Epithelial cell of esophagus (primary cell): ENCODE measurements at regions not wholly inside any gene's neighbourhood (a gene's known extent, or its start where the extent isn't known, plus 50 kb on each side); places are given as distances from the start of the nearest gene placed in this dataset.
A peak's percentile ranks its signal among the peaks of the same experiment; 100 is the strongest.

Source experiments
- DNase-seq: peaks from one replicate; pipeline ENCODE4 v3.0.0; 2010; ENCODE audit warnings: low read depth
- H3K4me3 ChIP-seq: 2 replicates; pipeline ENCODE4 v1.5.1; 2011; ENCODE audit warnings: mild to moderate bottlenecking, low read length, control low read depth
- TF ChIP-seq, protein P1 (sequence below): IDR thresholded peaks from 2 replicates; pipeline ENCODE4 v1.5.1; 2011; ENCODE audit warnings: low read depth, mild to moderate bottlenecking, low read length, control low read depth, inconsistent platforms; ENCODE audit not compliant: insufficient read depth; ENCODE audit errors: missing control alignments

DNA sequence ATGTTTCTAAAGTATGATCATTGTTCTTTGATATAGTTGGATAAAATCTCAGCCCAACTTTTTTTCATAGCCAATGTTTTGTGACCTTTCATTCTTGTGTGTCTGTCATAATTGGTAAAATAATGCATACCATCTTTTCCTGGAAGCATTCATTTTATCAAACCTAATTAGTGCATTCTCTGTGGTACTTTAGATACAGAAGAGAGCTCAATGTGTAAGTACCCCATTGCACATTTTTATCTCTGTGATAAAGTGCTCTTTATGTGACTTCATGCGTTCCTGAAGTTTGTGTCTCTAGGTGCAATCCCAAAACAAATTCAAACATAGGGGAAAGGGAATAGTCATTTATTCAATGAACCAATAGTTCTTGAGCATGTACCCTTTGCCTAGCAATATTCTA lies 628.5 kb downstream of the GBE1 start:
- DNase-seq, result no peak
- no peak overlapping the region for H3K4me3 ChIP-seq
- TF ChIP-seq, protein P1, sequence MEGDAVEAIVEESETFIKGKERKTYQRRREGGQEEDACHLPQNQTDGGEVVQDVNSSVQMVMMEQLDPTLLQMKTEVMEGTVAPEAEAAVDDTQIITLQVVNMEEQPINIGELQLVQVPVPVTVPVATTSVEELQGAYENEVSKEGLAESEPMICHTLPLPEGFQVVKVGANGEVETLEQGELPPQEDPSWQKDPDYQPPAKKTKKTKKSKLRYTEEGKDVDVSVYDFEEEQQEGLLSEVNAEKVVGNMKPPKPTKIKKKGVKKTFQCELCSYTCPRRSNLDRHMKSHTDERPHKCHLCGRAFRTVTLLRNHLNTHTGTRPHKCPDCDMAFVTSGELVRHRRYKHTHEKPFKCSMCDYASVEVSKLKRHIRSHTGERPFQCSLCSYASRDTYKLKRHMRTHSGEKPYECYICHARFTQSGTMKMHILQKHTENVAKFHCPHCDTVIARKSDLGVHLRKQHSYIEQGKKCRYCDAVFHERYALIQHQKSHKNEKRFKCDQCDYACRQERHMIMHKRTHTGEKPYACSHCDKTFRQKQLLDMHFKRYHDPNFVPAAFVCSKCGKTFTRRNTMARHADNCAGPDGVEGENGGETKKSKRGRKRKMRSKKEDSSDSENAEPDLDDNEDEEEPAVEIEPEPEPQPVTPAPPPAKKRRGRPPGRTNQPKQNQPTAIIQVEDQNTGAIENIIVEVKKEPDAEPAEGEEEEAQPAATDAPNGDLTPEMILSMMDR, result no peak

DNA sequence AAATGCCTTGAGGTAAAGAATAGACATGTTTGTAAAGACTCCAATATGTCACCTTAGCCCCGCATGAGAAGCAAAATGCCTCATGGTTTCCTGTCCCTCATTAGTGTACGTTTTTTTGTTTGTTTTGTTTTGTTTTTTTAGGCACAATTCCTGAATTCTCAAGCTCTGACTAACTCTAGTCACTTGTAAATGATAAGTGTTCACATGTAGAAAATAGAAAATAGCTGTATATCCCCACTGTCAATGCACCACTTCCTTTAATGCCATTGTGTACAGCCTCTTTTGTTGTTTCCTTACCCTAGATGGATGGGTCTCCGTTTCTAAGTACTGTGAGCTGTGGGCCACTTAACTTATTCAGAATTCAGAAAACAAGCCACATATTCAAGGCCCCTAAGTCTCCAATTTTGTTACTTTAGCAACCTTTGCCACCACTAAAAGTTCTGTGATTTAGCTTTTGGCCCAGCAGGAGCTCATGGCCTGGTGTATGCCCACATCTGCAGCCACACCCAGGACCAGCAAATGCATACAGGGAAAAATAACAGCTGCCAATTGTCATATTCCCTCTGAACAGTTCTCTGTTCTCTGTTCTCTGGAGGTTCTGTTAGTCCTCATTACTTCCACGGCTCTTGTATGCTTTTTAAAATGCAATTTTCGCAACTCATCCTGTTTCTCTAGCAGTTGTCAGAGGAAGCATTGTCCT lies 655.5 kb downstream of the GBE1 start:
- DNase-seq, result peak; percentile 15
- no peak overlapping the region for H3K4me3 ChIP-seq
- TF ChIP-seq, protein P1, result no peak

DNA sequence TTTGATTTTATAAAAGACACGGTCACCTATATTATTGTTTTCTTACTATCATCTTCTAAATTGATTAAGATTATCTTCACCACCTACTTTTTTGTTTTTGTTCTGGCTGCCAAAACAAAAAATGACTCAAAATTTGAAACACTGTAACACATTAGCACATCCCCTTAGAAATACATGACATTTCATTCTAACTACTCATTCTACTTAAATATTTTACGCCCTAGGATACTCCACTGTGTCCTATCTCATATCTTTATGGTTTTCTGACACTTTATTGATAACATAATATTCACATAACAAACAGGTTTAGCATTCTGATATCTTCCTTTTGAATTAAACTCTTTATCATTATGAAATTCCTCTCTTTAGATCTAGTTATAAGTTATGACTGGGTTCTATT lies 656.2 kb downstream of the GBE1 start:
- no peak overlapping the region for H3K4me3 ChIP-seq
- no peak for DNase-seq
- TF ChIP-seq, protein P1, result no peak

DNA sequence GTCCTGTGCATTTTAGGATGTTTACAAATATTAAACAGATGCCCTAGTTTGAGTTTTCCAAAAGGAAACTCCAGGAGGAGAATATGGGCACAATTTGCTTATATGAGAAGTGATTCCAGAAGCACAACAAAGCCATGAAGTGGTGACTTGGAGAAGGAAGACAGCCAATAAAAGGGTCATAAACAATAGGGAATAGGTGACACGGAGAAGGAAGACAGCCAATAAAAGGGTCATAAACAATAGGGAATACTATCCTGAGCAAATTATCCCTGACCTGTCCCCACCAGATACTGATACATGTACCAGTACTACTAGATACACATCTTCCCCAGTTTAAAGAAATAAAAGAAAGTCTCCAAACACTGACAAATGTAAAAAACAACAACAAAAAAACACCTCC lies 663.6 kb downstream of the GBE1 start:
- H3K4me3 ChIP-seq, result no peak overlapping the region
- no peak for DNase-seq
- TF ChIP-seq, protein P1, result no peak

DNA sequence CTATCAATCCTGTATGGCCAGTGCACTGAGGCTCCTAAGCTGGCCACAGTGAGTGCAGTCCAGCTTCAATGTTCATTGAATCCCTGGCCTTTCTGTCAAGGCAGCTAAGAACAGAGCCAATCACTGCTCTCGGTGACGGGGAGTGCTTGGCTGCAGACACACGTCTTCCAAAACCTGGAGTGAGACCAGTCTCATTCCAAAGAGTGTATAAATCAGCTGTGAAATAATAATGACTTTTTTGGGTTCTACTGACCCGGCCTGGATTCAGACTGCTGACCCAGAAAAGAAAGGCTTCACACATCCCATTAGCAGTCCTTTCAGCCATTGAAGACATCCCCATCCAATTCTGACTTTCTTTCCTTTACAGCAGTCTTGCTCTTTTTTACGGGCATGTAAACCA lies 665.5 kb downstream of the GBE1 start:
- TF ChIP-seq, protein P1, result no peak
- DNase-seq, result no peak
- H3K4me3 ChIP-seq, result no peak overlapping the region

DNA sequence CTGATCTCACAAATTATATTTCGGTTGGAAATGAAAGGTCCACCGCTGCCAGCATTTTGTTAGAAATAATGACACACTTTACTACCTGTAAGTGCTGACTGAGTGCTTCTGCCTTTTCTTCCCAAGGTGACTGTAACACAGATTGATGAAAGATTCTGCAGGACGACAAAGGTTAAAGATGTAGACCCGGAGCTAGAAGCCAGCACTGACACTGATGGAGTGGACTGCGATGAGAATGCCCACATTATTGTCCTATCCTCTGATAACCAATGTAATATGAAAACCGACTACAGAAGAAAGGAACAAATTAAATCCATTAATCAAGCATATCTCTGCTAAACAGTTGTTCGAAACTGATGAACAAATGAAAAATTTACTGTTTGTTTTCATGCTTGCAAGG lies 666.5 kb downstream of the GBE1 start:
- TF ChIP-seq, protein P1, result no peak
- no peak for DNase-seq
- no peak overlapping the region for H3K4me3 ChIP-seq

DNA sequence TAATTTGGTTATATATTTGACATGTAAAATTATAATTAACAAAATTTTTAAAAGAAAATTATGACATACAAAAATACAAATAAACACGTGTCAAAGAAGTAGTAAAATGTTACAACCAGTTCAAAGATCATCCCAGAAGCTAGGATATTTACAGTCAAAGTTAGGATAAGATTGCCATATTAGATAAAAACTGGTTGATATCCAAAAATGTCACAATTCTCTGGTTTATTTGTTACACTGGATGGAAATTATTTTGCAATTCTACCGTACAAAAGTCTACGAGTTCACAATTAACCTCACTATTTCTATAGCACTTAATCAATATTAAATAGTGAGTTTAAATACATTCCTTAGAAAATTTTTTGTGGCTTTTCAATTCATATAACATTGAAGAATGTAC lies 673.8 kb downstream of the GBE1 start:
- no peak overlapping the region for H3K4me3 ChIP-seq
- TF ChIP-seq, protein P1, result no peak
- DNase-seq, result no peak
